SIG-M5 (cell line): ENCODE measurements at regions not wholly inside any gene's neighbourhood (a gene's known extent, or its start where the extent isn't known, plus 50 kb on each side); places are given as distances from the start of the nearest gene placed in this dataset.
"Not testable (repeated sequence)": the region's sequence is repeated elsewhere in the genome, so short reads cannot be mapped to it uniquely, and the experiment has no call there.

Experiments
- DNase-seq: peaks from one replicate; lab custom pipeline; 2025; lab: John Stamatoyannopoulos, UW

DNA sequence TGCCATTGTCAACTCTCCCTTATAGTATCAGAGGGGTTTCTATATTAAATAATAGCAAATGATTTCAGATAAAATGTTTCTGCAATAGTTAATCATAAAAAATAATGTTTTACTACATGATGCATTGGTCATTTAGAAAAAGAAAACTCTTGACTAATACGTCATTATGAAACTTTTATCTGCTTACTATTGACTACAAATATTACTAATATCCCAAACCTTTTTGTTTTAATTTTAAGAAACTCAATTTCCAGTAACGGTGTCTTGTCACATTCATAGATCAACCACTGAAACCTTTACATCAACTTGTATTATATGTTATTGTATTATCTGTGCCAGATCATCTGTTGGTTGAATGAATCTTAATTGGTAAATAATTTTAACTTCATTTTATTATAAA, 482.9 kb upstream of the SLC35B3 start:
- no peak for DNase-seq

DNA sequence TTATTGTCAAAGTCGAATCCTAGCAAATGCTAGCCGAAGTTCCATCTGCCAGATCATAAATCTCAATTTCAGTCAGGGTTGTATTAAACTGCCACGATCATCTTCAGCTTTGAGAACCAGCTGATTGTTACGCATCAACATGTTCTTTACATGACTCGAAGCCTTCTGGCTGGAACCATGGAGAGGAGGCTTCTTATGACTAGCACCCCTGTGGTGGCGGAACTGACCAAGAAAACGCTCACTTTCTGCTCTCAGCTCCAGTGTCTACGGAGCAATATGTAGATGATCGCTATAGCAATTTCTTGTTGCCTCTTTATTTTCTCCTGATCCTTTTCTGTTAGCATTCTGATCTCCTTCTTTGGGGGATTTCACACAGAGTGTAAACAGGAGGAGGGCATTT, 479.4 kb upstream of the SLC35B3 start:
- DNase-seq: no peak

DNA sequence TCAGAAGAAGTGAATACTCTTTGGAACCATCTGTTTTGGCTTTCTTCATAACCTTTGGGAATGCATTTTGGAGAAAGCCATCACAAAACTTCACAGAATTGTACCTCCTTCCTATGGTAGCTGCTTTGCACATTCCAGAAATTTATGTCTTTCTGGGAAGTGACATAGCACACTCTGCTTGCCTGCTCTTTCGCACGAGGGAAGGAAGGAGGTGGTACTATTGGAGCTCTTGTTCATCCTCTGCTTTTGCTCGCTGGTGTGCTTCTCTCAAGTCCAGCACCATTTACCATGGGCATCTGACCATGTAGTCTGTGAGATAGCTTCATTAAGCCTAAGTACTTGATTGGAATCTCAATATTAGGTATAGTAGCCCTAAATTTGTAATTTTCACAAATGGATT, 473.3 kb upstream of the SLC35B3 start:
- DNase-seq: no peak

DNA sequence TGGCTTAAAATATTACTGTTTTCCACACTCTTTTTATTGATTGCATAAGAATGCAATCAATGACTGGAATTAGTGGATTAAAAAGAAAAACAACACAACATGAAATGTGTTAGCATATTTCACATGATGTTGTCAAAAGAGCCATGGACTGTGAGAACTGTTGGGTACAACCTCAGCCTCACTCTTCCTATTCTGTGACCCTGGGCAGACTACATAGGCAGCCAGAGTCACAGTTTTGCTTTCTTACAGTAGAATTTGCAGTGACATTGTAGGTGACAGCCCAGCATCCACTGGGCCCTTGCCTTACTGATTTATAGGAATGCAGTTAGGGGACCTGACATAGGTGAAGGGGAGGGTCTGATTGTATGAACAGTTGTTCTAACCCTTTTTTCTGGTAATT, 471.4 kb upstream of the SLC35B3 start:
- no peak for DNase-seq

DNA sequence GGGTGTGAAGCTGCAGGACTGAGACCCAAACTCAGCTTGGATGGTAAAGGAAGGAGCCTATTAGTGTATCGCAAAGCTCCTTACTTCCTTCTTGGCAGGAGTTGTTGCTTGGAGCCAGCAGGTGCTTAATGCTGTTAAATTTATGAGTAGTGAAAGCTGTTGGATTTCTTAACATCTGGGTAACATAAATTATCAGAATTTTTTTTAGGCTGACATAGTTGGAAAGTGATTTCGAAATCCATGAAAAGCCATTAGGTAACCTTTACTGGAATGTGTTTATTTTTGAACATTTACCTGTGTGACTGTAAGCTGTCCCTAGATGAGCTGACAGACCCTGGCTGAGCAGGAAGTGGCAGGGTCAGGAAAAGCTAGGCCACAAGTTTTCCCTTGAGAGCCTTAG, 470.4 kb upstream of the SLC35B3 start:
- no peak for DNase-seq

DNA sequence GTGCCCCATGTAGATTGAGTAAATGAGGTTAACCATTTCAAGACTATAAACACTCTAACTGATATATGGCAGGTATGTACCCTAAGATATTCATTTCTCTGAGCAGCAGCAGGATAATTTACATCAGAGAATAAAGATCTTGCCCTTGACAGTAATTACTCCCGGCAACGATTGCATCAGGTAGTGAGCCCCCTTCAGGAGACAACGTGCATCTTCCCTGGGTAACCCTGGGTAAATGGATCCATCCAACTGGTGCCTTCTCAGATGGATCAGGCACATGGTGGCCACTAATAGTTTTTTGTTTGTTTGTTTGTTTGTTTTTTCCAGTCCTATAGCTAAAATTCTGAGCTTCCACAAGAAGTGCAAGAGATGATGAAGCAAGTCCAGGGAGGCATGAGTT, 469.4 kb upstream of the SLC35B3 start:
- no peak for DNase-seq

DNA sequence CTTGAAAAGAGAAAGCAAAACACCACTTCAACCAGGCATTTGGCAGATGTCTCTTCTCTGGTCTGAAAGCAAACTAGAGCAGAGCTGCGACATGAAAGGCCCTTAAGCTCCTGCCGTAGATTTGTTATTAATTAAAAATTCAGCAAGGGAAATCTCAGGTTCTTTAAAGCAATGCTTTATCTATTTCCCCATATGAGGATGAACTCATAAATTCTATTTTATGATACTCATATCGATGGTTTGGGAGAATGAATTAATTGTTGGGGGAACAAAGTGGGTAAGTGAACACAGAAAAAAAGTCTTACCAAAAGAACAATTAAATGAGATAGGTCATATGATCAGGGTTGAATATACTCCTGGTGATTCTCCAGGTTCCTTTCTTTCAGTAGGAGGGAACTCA, 464.7 kb upstream of the SLC35B3 start:
- DNase-seq: no peak

DNA sequence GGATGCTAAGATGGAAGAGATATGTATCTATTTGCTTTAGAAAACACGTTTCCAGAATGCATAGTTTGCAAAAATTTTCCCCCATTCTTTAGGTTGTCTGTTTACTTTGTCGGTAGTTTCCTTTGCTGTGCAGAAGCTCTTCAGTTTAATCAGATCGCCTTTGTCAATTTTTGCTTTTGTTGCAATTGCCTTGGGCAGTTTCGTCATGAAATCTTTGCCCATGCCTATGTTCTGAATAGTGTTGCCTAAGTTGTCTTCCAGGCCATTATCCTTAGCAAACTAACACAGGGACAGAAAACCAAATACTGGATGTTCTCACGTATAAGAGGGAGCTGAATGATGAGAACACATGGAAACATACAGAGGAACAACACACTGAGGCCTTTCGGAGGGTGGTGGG, 454.2 kb upstream of the SLC35B3 start:
- DNase-seq: no peak

DNA sequence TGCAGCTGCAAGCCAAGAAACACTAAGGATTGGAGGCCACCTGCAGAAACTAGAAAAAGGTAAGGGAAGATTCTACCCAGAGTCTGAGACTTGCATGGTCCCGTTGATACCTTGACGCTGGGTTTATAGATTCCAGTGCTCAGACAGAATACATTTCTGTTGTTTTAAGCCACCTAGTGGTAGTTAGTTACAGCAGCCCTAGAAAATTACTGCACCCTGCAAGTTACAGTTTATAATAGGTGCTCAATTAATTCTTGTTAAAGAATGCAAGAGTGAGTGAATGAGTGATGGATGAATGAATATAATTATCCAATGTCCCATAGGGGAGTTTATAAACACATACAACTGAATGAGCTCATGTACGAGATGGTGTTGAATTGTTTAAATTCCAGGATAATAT, 453.1 kb upstream of the SLC35B3 start:
- no peak for DNase-seq

DNA sequence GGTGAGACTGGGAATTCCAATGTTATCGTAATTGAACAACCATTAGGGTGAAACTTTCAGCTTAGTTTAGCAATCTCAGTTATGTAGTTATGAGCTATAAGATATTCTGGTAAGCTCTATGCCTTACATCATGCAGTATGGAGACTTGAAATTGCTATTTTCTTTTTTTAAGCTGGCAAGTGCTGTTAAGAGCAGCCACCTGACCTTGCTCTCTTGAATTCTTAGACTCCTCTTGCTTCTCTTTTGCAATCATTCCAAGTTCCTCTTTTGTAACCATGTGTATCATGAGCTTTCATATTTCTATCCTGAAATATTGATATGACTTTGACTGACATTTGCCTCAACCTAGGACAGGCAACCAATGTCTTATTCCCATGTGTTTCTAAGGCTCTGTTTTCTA, 446.3 kb upstream of the SLC35B3 start:
- DNase-seq: peak; percentile 41

DNA sequence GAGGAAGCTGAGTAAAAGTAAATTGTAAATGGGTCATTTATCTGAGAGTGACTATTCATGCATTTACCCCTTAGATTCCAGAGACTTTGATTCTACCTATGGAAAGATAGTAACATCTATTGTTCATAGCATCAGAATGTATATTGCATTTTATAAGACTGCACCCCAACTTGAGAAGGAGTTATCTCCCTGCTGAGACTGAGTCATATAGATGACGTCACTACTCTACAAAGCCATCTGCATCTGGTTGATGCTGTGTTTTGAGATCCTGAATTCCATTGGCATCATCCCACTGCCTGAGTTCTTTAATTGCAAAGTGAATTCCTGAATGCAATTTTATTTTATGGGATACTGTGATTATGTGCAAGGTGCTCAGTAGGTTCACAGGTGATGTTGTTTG, 444.0 kb upstream of the SLC35B3 start:
- DNase-seq: no peak

DNA sequence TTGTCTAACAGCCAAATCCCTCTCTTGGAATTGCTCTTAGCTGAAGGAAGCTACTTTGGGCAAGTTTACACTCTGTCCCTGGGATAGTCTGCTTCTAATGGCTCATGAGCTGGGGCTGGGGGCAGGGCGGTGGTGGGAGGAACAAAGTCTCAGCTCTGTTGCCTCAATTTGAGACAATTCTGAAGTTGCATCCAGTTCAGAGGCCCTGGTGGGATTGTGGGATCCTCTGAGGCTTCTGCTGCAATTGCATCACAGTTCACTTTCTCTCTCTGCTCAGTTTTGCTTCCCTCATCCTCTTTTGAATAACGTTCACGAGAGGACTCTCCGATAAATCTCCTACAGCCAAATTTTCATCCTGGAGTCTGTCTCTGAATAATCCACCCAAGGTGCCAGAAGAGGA, 440.6 kb upstream of the SLC35B3 start:
- peak; percentile 12 for DNase-seq

DNA sequence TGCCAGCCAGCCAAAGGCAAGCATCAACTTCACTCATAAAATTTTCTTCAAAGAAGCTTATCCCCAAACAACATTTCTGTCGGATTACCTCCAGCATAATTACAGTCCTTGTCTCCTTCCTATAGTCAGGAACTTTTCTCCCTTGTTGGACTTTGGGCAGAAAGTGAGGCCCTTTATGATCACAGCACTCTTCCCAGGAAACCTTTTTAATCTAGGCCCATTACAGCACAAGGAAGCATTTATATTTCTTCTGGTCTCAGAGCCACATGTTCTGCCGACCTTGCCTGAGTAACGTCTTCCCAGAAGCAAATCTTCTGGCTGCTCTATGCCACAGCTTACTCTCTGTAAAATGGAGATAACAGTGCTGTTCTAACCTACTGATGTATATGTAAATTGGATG, 437.2 kb upstream of the SLC35B3 start:
- DNase-seq: no peak

DNA sequence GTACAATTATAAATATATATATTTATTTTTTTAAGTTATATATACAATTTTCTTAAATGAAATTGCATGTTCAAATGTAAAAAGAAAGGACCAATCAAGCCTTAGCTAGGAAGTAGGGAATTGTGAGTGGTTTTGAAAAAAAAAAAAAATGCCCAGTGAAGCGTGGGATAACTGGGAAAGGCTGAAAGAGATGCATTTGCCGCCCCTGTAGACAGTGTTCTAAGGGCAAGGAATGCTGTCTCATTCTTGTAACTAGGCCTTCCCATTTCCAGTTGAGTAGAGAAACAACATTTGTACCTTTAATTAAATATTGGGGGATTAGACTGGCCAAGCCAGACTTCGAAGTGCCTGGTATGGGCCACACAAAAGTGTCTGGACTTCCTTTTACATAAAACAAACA, 430.1 kb upstream of the SLC35B3 start:
- DNase-seq: no peak

DNA sequence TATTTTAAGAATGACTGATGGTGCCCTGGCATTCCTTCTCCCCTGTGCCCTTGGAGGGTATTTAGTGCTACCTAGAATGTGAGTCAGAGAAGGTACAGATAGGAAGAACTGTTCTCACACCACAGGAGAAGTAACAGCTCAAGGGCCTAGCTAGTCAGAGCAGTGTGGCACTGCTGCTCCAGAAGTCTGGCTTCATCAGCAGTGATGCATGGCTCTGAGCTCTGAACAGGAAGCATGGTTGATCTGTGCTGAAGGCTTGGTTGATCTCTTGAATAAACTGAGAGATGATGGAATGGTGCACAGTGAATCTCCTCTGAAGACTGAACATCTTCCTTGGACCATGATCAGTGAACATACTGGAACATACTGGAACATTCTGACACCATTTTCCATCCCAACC, 425.3 kb upstream of the SLC35B3 start:
- no peak for DNase-seq

DNA sequence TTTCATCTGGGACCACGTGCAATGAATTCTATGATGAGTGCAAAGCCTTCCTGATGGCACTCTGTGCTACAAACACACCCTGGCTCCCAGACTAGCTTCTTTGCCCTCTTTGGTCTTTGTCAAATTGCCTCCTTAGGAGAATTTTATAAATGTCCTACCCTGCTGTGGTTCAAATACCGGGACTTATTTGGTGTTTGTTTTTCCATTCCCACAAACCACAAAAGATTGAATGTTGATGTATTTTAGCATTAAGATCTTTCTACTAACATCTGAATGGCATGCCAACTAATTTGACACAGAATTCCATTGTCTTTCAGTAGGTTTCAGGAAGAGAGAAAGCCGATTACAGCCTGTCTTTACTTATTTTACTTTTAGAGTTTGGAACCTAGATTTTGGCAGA, 424.2 kb upstream of the SLC35B3 start:
- DNase-seq: no peak

DNA sequence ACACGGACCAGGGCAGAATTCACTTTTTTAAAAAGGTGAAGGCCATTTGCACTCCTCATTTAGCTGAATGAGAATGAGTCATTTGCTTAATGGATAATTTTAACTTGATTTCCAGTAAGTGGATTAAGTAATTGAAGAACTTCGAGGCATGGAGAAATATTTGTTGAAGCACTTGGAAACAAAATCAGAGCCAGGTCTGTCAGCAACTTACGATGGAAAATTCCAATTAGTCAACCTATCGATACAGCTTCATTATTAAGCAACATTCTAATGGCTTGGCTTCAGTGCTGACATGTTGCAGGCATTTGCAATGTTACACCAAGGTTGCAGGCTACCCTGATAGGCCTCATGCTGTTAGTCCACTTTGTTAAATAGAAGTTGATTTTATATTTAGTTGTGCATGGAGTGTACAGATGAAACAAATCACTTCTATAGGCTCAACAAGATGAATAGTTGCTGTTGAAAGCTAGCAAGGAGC, 423.5 kb upstream of the SLC35B3 start:
- no peak for DNase-seq

DNA sequence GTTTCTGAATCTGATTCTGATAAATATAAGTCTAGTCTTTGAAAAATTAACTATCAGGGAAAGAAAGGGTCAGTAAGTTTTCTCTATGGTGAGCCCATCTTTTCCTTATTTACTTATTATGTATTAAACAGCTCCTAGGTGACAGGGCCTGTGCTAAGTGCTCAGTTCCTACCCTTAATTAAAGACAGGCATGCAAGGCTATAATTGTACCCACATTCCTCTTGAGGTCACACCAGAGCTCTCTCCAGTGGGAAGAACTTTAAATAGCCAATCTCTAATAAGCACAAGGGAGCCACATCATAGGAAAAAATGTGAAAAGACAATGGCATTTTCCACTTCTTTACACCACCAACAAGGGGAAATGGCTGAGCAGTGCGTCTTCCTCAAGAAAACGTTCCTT, 421.8 kb upstream of the SLC35B3 start:
- DNase-seq: no peak

DNA sequence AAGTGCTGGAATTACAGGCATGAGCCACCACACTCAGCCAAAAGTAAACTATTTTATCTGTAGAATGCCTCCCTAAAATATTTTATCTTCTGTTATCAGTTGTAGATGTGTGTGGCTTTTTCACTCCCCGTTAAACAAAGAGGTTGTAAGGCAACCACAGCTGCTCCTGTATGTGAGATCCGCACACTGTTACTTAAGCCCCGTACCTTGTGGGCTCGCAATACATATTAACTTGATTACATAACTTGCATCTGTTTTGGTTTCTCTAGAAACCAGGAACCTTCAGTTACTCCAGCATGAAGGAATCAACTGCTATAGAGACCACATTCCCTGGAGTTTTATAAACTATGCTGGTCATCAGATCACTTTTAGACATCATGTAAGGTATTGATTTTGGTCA, 420.1 kb upstream of the SLC35B3 start:
- DNase-seq: peak; percentile 17

DNA sequence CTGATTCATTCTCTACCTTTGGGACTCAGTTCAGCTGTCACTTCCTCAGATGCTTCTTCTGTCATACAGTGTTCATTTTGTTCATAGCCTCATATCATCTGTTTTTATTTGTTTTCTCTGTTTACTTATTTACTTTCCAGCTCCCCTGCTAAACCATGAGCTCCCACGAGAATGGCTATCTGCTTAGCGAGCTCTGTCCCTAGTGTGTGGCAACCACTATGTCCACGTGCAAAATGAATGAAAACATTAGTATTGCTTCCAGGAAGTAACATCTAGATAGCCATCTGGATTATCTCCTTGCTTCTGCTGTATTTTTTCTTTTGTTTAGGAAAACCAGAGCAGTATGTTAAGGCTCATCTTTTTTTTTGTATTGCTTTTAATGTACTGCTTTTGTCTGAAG, 417.0 kb upstream of the SLC35B3 start:
- DNase-seq: no peak

DNA sequence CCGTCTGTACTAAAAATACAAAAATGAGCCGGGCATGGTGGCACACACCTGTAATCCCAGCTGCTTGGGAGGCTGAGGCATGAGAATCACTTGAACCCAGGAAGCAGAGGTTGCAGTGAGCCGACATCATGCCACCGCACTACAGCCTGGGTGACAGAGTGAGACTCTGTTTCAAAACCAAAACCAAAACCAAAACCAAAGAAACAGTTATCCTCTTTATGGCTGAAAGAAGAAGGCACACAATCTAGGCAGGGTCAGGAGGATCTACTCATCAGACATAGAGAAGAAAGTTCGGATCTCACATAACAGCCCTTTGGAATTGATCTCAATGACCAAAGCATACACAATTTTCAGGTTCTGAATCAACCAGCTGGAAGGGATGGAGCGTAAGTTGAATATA, 411.3 kb upstream of the SLC35B3 start:
- DNase-seq: not testable (repeated sequence)

DNA sequence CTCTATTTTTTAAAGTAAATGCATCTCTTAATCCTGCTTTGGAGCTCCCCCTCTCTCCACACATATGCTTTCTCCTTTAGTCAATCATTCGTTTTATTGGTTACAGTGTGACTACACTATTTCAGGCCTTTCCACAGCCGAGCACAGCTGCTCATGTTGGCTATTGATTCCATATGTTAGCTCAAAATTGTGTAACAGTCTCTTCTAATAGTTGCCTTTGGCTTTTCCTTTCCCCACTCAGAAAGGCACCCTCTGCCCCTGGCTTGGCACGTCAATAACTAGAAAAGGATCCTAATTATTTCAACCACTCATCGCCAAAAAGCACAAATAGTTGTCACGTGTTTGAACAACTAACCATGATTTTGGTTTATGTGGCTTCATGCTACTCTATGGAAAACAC, 410.3 kb upstream of the SLC35B3 start:
- DNase-seq: no peak

DNA sequence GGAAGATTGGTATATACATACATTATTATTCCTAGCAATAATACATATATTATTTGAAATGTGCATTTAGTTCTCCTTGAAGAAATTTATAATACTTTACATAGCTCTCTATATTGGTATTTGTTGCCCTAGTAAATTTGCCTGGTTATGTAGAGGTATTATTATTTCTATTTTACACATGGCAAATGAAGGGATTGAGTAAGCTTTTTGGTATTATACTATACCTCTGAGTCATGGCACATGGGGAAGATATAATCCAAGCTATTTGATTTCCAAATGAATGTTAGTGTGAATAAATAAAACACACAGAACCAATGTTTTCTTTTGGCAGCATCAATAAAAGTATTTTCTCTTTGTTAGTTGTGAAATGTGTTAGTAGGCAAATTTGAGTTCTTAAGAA, 409.6 kb upstream of the SLC35B3 start:
- no peak for DNase-seq

DNA sequence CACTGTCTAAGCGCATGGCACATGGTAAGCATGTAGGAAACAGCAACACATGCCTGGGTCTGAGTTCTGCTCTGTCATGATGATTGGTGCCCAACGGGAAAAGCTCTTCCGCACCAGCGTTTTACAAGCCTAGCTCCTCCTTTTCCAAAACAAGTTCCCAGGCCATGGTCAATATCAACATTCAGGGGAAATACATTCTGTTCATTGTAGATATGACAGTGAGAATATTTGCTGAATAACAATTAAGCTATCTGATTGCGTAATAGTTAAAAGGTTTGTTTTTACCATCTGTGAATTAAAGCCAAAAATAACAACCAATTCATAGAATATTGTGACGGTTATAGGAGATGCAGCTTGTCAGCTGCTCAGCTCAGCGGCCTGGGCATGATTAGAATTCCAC, 404.3 kb upstream of the SLC35B3 start:
- no peak for DNase-seq

DNA sequence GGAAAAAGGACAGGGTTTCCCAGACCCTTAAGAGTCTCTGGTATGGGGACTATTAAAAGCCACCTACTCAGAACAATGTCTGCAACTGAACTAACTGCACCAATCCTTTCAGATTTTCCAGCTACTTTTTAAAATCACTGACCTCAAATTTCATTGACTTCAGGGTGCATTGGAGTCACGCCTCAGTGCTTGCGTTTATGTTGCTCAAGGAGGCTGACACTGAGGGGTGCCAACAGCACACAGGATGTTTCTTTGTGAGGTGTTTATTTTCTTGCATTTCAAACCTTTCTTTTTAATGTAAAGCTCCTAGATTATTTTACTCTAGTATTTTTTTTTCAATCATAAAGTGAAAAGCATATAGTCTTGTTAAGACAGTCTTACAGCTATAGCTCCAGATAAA, 402.0 kb upstream of the SLC35B3 start:
- no peak for DNase-seq
